ENCODE measurements at regions not wholly inside any gene's neighbourhood (a gene's known extent, or its start where the extent isn't known, plus 50 kb on each side); places are given as distances from the start of the nearest gene placed in this dataset.

DNA sequence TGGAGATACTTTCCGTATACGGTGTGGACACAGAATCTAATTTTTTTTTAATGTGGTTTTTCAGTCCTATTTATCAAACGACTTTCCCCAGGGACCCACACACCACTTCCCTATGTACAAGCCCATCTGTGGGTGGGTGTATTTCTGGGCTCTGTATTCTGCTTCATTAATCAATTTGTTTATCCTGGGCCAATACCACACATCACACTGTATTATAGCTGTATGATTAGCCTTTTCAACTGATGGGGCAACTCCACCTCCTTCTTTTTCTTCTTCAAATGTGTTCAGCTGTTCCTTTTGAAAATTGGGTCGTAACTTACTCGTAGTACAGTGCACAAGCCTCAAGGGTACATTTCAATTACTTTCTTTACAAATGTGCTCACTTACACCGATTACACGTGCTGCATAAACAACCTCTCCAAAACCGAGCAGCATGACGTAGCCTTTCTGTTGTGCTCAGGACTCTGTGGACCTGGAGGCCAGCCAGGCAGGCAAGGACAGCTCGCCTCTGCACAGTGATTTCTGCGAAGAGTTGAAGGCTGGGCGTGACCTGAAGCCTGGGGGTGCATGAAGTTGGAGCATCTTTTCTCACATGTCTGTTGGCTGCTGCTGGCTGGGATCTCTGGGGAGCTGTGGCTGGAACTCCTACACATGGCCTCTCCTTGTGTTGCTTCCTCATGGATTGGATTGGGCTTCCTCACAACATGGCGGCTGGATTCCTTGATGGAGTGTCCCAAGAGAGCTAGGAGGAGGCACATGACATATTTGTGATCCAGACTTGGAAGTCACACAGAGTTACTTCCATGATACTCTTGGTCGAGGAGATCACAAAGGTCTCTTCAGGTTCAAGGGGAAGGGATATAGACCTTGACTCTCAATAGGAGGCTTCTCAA lies 126.5 kb downstream of the CRYAA start:
- no peak for DNase-seq
- peaks cover 8% of the 10 kb centered on the region for H3K9me3 ChIP-seq (ENCODE audit: insufficient read depth, low read depth, low read length)
- no peak overlapping the region for H3K23ac ChIP-seq (ENCODE audit: low read length)
- H3K9ac ChIP-seq (ENCODE audit: low read length): no peak overlapping the region
- no peak overlapping the region for H2BK120ac ChIP-seq (ENCODE audit: insufficient read depth, low read length, poor library complexity)
- no peaks in the 10 kb centered on the region for H3K79me2 ChIP-seq (ENCODE audit: control insufficient read depth, insufficient read depth, low read length, poor library complexity)
- no peak overlapping the region for H4K12ac ChIP-seq (ENCODE audit: low read depth, low read length)
- no peak overlapping the region for H2AK5ac ChIP-seq (ENCODE audit: low read length)
- H3K18ac ChIP-seq (ENCODE audit: low read length): no peak overlapping the region
- no peaks in the 10 kb centered on the region for H3K36me3 ChIP-seq (ENCODE audit: control insufficient read depth in 1 of 2, insufficient read depth in 2 of 2, low read length in 2 of 2)
- H3K4me3 ChIP-seq (ENCODE audit: low read depth, low read length): no peak overlapping the region
- no peak overlapping the region for H3K27ac ChIP-seq (ENCODE audit: low read depth, low read length)
- H3K14ac ChIP-seq (ENCODE audit: low read length): no peak overlapping the region
- no peaks in the 10 kb centered on the region for H3K79me1 ChIP-seq (ENCODE audit: low read length)
- H3K4ac ChIP-seq (ENCODE audit: low read depth, low read length): no peak overlapping the region
- no peaks in the 10 kb centered on the region for H3K4me1 ChIP-seq (ENCODE audit: control insufficient read depth in 1 of 2, insufficient read depth in 2 of 2, low read length in 2 of 2)
- no peak overlapping the region for H2BK5ac ChIP-seq (ENCODE audit: low read depth, low read length, poor library complexity)
- no peak overlapping the region for H4K8ac ChIP-seq (ENCODE audit: low read depth, low read length)
- WGBS (ENCODE audit: extremely low coverage, insufficient coverage, insufficient read length): no CpG with 5 or more reads among the region's 14 CpGs
- no peaks in the 10 kb centered on the region for H3K27me3 ChIP-seq (ENCODE audit: insufficient read depth, low read length)
- H4K91ac ChIP-seq (ENCODE audit: low read depth, low read length): no peak overlapping the region
- no peak overlapping the region for H2BK12ac ChIP-seq (ENCODE audit: low read length)
- H2AFZ ChIP-seq (ENCODE audit: insufficient read depth, low read length, poor library complexity): no peak overlapping the region
- no peak overlapping the region for H3K4me2 ChIP-seq (ENCODE audit: low read length)

DNA sequence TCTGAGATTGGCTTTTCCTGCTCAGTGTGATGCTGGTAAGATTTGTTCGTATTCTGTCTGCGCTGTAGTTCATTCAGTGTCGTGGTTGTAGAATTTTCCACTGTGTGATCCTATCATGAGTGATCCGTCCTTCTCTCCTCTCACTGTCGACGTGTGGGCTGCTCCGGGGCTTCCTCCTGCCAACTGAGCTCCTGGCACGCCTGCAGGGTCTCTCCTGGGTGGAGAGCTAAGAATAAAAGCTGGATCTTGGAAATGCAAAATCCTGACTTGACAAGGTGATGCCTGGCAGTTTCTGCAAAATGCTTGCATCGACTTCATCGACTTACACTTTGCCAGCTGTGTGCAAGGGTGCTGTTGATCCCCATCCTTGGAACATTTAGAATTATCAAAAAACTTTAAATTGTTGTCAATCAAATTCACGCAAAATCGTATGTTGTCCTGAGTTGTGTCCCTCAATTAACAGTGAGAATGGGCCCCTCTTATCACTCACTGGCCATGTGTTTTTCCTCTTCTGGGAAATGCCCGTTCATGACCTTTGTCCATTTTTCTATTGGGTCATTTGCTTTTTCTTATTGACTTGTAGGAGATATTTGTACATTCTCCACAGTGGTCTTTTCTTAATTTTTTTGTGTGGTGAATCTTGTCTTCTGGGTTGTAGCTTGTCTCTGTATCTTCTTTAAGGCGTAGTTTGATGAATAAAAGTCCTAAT lies 125.5 kb downstream of the CRYAA start:
- no peak overlapping the region for H3K27ac ChIP-seq (ENCODE audit: low read depth, low read length)
- no peak for DNase-seq
- no peak overlapping the region for H2BK120ac ChIP-seq (ENCODE audit: insufficient read depth, low read length, poor library complexity)
- H3K4me1 ChIP-seq (ENCODE audit: control insufficient read depth in 1 of 2, insufficient read depth in 2 of 2, low read length in 2 of 2): no peaks in the 10 kb centered on the region
- H3K79me2 ChIP-seq (ENCODE audit: control insufficient read depth, insufficient read depth, low read length, poor library complexity): no peaks in the 10 kb centered on the region
- H3K18ac ChIP-seq (ENCODE audit: low read length): no peak overlapping the region
- no peak overlapping the region for H2AFZ ChIP-seq (ENCODE audit: insufficient read depth, low read length, poor library complexity)
- H3K4me2 ChIP-seq (ENCODE audit: low read length): no peak overlapping the region
- no CpG with 5 or more reads among the region's 14 CpGs for WGBS (ENCODE audit: extremely low coverage, insufficient coverage, insufficient read length)
- no peak overlapping the region for H3K4me3 ChIP-seq (ENCODE audit: low read depth, low read length)
- H3K79me1 ChIP-seq (ENCODE audit: low read length): no peaks in the 10 kb centered on the region
- H3K23ac ChIP-seq (ENCODE audit: low read length): no peak overlapping the region
- no peak overlapping the region for H4K12ac ChIP-seq (ENCODE audit: low read depth, low read length)
- no peak overlapping the region for H2BK5ac ChIP-seq (ENCODE audit: low read depth, low read length, poor library complexity)
- no peak overlapping the region for H3K9ac ChIP-seq (ENCODE audit: low read length)
- H3K9me3 ChIP-seq (ENCODE audit: insufficient read depth, low read depth, low read length): peaks cover 10% of the 10 kb centered on the region
- no peak overlapping the region for H2BK12ac ChIP-seq (ENCODE audit: low read length)
- no peak overlapping the region for H2AK5ac ChIP-seq (ENCODE audit: low read length)
- H3K36me3 ChIP-seq (ENCODE audit: control insufficient read depth in 1 of 2, insufficient read depth in 2 of 2, low read length in 2 of 2): no peaks in the 10 kb centered on the region
- H4K91ac ChIP-seq (ENCODE audit: low read depth, low read length): no peak overlapping the region
- no peak overlapping the region for H4K8ac ChIP-seq (ENCODE audit: low read depth, low read length)
- H3K14ac ChIP-seq (ENCODE audit: low read length): no peak overlapping the region
- no peak overlapping the region for H3K4ac ChIP-seq (ENCODE audit: low read depth, low read length)
- H3K27me3 ChIP-seq (ENCODE audit: insufficient read depth, low read length): no peaks in the 10 kb centered on the region

DNA sequence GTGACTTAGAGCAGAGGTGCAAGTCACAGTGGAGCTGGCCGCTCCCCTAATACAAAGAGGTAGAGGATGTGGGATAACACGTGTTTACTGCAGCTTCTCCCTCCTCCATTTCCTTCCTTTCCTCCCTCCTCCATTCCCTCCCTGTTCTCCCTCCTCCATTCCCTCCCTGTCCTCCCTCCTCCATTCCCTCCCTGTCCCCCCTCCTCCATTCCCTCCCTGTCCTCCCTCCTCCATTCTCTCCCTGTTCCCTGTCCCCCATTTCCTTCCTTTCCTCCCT lies 124.0 kb downstream of the CRYAA start:
- Histone ChIP-seq H3K18ac (ENCODE audit: low read length) (no peak overlapping the region), H2BK12ac (ENCODE audit: low read length) (no peak overlapping the region), H2AK5ac (ENCODE audit: low read length) (no peak overlapping the region), H3K27me3 (ENCODE audit: insufficient read depth, low read length) (no peaks in the 10 kb centered on the region), H3K79me1 (ENCODE audit: low read length) (no peaks in the 10 kb centered on the region), H3K36me3 (ENCODE audit: control insufficient read depth in 1 of 2, insufficient read depth in 2 of 2, low read length in 2 of 2) (no peaks in the 10 kb centered on the region), H2BK120ac (ENCODE audit: insufficient read depth, low read length, poor library complexity) (no peak overlapping the region), H3K79me2 (ENCODE audit: control insufficient read depth, insufficient read depth, low read length, poor library complexity) (no peaks in the 10 kb centered on the region), H3K9ac (ENCODE audit: low read length) (no peak overlapping the region), H4K12ac (ENCODE audit: low read depth, low read length) (no peak overlapping the region), H4K8ac (ENCODE audit: low read depth, low read length) (no peak overlapping the region), H2AFZ (ENCODE audit: insufficient read depth, low read length, poor library complexity) (no peak overlapping the region), H2BK5ac (ENCODE audit: low read depth, low read length, poor library complexity) (no peak overlapping the region), H3K27ac (ENCODE audit: low read depth, low read length) (no peak overlapping the region), H3K23ac (ENCODE audit: low read length) (no peak overlapping the region), H3K4me2 (ENCODE audit: low read length) (no peak overlapping the region), H3K4me3 (ENCODE audit: low read depth, low read length) (no peak overlapping the region), H3K9me3 (ENCODE audit: insufficient read depth, low read depth, low read length) (peaks cover 8% of the 10 kb centered on the region), H3K4me1 (ENCODE audit: control insufficient read depth in 1 of 2, insufficient read depth in 2 of 2, low read length in 2 of 2) (no peaks in the 10 kb centered on the region), H3K4ac (ENCODE audit: low read depth, low read length) (no peak overlapping the region), H4K91ac (ENCODE audit: low read depth, low read length) (no peak overlapping the region), H3K14ac (ENCODE audit: low read length) (no peak overlapping the region)
- no CpG with 5 or more reads among the region's 2 CpGs for WGBS (ENCODE audit: extremely low coverage, insufficient coverage, insufficient read length)
- DNase-seq: no peak

DNA sequence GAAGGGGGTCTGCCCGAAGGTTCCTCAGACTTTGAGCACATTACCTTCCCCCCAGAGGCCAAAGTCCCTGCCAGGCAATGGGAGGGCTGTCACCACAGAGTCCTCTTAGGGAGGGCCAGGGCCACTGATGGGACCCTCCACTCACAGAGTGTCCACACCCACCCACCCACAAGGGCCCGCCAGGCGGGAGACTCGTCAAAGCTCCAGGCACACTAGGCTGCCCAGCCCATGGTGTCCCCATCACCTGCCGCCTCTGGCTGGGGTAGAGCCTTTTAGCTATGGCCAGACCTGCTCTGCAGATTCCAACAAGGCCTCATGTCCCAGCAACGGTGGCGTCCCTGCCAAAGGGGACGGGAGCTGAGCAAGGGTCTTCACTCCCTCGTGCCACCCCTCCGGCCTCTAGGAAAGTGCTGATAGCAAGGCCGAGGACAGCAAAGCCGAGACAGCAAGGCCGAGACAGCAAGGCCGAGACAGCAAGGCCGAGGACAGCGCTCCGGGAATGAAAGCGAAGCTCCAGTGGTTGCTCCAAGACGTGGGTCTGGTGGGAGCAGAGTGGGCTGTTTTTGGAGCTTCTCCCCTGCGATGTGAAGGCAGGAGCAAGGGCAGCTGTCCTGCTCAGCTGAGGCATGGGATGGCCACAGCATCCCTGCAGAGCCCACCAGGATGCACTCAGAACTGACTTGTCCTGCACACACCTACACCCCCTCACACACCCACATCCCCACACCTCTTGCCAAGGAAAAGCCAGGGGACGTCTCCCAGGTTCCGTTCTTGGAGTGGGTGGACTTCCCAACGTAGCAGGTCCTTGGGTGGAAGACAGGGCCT lies 123.4 kb downstream of the CRYAA start:
- no peak overlapping the region for H4K8ac ChIP-seq (ENCODE audit: low read depth, low read length)
- no peak overlapping the region for H4K12ac ChIP-seq (ENCODE audit: low read depth, low read length)
- H3K18ac ChIP-seq (ENCODE audit: low read length): no peak overlapping the region
- no peak overlapping the region for H3K23ac ChIP-seq (ENCODE audit: low read length)
- no peak overlapping the region for H2AK5ac ChIP-seq (ENCODE audit: low read length)
- H3K36me3 ChIP-seq (ENCODE audit: control insufficient read depth in 1 of 2, insufficient read depth in 2 of 2, low read length in 2 of 2): no peaks in the 10 kb centered on the region
- no peak overlapping the region for H2AFZ ChIP-seq (ENCODE audit: insufficient read depth, low read length, poor library complexity)
- no peak overlapping the region for H2BK120ac ChIP-seq (ENCODE audit: insufficient read depth, low read length, poor library complexity)
- H3K9me3 ChIP-seq (ENCODE audit: insufficient read depth, low read depth, low read length): peaks cover 8% of the 10 kb centered on the region
- no peak overlapping the region for H4K91ac ChIP-seq (ENCODE audit: low read depth, low read length)
- H2BK5ac ChIP-seq (ENCODE audit: low read depth, low read length, poor library complexity): no peak overlapping the region
- H3K14ac ChIP-seq (ENCODE audit: low read length): no peak overlapping the region
- WGBS (ENCODE audit: extremely low coverage, insufficient coverage, insufficient read length): no CpG with 5 or more reads among the region's 23 CpGs
- H3K27ac ChIP-seq (ENCODE audit: low read depth, low read length): no peak overlapping the region
- DNase-seq: no peak
- no peak overlapping the region for H3K4me3 ChIP-seq (ENCODE audit: low read depth, low read length)
- H2BK12ac ChIP-seq (ENCODE audit: low read length): no peak overlapping the region
- no peaks in the 10 kb centered on the region for H3K79me1 ChIP-seq (ENCODE audit: low read length)
- no peak overlapping the region for H3K9ac ChIP-seq (ENCODE audit: low read length)
- H3K4me1 ChIP-seq (ENCODE audit: control insufficient read depth in 1 of 2, insufficient read depth in 2 of 2, low read length in 2 of 2): no peaks in the 10 kb centered on the region
- H3K4me2 ChIP-seq (ENCODE audit: low read length): no peak overlapping the region
- H3K27me3 ChIP-seq (ENCODE audit: insufficient read depth, low read length): no peaks in the 10 kb centered on the region
- no peak overlapping the region for H3K4ac ChIP-seq (ENCODE audit: low read depth, low read length)
- no peaks in the 10 kb centered on the region for H3K79me2 ChIP-seq (ENCODE audit: control insufficient read depth, insufficient read depth, low read length, poor library complexity)

Data from trophoblast cell (in vitro differentiated cells and primary cell).